Putamen (tissue), 1 donor: ENCODE measurements at regions not wholly inside any gene's neighbourhood (a gene's known extent, or its start where the extent isn't known, plus 50 kb on each side); places are given as distances from the start of the nearest gene placed in this dataset.

Experiments
- DNase-seq: peaks from one replicate; pipeline ENCODE4 v3.0.0-alpha.2; 2016; ENCODE audit warnings: low spot score

DNA sequence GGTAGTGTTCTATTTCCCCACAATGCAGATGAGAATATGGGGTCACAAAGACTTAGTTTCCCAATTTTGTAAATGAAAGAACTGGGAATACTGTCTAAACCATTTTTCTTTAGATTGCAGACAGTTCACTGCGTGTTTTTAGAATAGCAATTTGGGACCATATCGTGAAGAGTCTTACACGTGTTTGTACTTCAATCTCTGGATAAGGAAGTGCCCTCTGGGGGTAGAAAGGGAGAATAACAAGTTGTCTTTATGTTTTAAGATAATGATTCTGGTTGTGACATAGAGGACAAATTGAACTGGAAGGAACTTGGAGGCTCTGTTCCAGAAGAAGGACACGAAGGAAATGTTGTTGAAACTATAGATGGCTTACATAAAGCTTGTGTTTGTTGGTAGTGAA lies 457.7 kb downstream of the CBLN2 start:
- DNase-seq, result peak; percentile 1

DNA sequence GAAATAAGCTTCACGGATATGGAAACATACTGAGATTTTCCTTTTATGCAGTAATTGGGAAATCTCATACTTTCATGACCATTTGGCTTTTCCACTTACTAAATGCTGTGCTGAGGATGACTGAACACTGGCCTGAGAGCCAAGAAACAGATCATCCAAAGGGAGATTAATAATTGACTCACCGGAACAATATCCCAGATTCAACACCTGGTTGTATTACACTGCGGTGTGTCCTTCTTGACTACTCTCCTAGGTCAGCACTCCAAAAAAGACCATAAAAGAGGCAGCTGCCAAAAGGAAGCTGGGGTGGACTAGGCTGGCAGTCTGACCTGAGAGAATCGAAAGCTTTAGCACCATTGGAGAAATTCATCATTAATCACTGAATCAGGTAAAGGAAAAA lies 469.1 kb downstream of the CBLN2 start:
- DNase-seq, result no peak

DNA sequence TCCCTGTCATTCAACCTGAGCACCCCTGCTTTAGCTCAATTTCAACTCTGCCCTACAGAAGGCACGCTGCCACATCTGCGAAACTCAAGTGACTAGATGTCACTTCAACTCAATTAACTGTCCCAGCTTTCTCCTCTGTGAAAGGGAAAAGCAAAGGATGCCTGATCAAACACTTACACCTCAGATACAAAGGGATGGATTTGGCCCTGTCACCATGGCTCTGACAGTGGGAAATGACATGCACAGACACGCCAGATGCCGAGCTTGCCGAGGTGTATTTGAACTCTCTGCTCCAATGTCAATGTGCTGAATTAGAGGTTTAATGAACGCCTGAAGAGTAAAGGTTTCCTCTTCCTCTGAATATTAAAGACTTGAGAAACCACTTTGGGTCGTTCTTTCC lies 481.1 kb downstream of the CBLN2 start:
- no peak for DNase-seq

DNA sequence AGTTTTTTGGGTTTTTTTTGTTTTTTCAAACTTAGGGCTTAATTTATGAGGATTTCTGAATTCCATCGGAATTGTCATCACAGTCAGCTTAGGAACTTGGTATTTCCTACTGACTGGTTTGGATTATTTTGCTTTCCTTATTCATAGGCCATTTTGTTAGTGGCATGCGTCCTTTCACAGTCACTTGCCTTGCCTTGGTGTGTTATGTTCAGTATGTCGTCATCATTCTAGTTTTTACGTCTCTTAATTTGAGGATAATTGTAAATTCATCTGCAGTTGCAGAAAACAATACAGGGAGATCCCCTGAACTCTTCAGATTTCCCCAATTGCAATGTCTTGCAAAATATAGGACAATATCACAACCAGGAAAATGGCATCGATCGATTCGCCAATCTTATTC lies 485.3 kb downstream of the CBLN2 start:
- DNase-seq, result no peak

DNA sequence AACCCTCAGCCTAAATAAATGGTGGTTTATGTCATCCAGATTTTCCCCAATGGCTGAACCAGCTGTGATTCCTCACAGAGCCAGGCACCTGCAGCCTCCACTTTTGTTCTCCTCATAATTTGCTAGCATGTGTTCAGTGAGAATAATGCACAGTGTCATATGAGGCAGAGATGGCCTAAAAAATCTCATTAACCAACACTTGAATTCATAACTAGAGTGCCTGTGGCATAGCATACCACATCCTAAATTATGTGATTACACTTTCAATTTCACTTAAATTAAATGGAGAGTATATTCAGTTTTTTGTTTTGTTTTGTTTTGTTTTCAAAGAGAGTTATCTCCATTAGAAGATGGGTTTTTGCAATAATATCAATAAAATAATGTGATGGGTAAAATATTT lies 488.0 kb downstream of the CBLN2 start:
- DNase-seq, result no peak

DNA sequence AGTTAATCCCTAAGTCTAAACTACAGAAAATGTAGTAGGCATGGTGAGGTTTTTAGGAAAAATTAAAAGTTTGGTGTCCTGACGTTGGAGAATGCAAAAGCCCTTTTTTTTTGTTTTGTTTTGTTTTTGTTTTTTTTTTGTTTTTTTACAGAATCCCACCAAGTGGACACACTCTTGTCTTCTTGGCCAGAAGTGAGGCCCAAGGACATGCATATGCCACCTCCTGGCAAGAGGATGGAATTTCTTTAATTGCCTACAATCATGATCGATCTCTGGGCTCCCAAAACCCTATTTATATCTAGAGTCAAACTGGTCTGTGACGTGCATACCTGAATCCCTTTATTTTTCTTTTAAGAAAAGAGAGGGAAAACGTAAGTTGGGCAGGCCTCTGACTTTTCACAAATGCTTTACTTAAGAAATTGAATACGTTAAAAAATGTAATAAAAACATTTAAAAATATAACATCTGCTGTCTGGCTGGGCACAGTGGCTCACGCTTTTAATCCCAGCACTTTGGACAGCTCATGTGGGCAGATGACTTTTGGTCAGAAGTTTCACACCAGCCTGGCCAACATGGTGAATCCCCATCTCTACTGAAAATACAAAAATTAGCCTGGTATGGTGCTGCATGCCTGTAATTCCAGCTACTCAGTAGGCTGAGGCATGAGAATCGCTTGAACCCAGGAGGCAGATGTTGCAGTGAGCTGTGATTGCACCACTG lies 502.7 kb downstream of the CBLN2 start:
- no peak for DNase-seq

DNA sequence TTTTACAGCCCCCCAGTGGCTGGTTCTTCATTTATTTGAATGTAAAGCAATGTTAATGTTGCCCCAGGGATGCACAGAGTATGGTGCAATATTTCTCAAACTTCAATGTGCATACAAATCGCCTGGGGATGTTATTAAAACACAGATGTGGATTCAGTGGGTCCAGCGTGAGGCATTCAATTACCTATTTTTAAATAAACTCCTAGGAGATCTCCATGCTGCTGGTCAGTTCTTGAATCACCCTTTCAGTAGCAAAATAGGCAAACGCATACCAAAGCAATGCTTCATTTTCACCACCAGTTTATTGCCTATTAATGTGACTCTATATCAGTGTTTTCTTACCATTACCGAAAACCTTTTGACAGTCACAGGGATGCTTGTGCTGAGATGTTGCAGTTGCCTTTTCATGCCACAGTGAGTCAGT lies 530.7 kb downstream of the CBLN2 start:
- no peak for DNase-seq

DNA sequence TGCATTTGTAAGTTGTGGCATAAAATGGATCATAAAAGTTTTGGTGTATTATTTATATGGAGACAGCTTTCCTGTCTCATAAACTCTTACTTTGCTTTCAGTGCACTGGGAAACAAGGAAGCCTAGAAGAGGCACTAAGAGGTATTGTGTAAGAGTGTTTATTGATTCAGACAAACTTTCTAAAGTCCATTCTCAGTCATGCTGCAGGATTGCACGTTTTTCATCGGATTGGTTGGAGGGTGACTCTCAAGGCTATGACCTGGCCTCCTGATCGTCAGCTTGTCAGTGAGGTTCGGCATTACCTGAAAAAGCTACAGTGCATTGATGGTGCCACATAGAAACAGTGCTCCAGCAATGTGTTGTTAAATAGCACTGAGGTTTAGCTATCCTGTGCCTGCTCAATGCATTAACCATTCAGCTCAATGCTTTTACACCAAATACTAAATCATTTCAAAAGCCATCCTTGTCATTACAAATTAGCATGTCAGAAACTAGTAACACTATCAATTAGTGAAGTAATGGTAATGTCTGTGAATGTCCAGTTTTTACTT lies 545.5 kb downstream of the CBLN2 start:
- no peak for DNase-seq

DNA sequence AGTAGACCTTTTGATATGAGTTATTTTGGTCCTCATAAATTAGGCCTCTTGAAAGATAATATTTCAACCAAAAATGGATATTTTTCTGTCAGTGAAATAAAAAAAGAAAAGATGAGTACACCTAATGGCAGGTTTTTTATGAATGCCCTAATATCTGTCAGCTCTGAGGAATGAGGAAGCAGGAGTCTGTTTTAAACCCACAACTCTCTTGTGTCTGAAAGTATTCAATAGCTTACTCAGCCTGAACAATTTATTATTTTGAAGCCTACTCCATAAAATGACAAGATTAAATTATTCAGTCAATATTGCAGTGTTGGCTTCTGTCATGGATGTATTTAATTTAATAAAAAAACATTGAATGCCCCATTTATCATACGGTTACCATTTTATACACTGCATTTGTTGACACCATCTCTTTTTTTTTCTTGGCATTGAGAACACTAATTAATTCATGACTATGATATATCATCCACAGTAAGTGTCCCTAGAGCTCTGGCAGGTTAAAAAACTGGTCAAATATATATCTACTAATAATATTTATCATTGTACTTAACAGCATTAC lies 548.2 kb downstream of the CBLN2 start:
- DNase-seq, result no peak

DNA sequence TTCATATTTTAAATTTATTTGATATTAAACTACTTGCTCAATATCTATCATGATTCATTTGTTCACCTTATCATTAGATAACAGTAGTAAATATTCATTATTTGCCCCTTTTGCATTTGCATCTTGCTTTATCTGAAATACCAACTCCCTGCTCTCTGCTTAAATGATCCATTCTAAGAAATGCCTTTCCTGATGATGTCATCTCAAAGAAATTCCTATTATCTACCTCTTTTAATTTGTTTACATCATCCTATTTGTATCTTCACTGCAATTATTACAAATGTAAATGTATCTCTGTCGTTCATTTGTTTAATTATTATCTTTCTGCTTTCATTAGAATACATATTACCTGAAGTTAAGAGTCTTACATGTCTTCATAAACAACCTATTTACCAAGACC lies 549.9 kb downstream of the CBLN2 start:
- no peak for DNase-seq

DNA sequence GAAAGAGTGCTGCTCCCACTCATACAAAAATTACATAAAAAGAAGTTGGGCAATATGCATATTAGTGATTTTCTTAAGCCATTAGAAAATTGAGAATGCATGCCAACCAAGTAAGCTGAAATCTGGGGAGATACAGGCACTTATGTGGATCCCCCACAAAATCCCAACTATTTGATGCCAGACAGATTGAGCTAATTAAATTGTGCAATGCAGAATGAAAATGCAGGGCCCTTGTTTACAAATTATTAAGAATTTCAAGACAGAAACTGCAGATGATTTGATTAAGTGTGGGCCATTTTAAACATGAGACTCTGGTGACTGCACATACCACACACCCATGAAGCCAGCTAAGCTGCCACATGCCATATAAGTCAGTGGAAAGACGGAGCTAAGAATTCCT lies 554.5 kb downstream of the CBLN2 start:
- no peak for DNase-seq

DNA sequence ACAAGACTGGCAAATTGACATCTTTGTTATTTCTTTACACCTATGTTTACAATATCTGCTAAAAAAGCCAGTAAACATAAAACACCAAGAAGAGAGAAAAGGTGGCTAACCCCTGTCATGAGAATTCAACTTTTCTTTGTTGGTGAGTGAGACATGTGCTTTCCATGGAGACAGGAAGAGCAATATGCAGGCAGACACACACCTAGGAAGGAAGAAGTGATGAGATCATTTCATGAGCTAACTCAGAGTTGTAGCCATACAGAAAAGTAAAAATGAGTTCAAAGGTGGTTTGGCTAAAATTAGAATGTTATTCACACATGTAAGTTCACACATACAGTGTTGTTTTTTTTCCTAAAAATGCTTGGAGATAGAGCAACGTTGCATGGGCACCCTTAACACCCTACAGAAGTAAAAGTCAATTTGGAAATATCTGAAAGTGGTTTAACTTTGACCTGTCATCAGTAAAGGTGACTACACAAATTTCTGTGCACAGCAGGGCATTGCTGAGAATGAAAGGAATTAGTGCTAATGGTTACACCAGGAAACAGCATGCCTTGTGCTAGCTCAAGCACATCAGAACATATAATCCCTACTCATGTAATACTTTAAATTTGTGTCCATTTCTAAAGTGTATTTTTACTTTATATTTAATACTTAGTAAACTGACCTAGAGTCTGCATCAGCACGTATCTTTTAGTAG lies 557.6 kb downstream of the CBLN2 start:
- DNase-seq, result no peak

DNA sequence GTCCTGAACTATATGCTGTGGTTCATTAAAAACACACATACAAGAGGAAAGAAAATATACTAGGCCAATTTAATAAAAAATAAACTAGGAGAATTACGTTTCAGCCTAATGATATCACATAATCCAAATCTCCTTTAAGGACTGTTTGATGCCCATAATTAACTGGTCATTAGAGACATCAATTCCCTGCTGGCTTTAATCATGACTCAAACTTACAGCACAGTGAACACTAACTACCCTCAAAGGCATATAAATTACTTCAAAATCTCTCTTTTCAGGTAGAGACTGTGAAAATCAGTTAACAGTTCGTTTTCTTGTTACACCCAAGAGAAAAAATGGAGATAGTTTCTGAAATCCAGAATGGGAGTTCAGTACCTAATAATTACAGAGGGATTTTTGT lies 567.4 kb downstream of the CBLN2 start:
- DNase-seq, result no peak

DNA sequence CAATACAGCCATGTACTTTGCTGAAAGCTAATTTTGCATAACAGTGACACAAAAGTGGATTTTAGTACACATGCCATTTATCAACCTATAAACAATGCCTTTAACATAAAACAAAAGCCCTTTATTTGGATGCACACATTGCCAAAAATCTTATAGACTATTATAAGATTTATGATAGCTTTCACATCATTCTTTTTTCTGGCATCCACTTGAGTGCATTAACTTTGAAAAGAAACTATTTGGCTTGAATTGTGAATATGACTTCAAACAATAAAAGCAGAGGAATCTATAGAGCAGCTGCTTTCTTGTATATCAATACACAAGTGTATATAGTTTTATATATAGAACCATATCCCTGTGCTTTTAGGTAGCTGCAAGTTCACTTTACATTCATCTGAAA lies 577.4 kb downstream of the CBLN2 start:
- no peak for DNase-seq

DNA sequence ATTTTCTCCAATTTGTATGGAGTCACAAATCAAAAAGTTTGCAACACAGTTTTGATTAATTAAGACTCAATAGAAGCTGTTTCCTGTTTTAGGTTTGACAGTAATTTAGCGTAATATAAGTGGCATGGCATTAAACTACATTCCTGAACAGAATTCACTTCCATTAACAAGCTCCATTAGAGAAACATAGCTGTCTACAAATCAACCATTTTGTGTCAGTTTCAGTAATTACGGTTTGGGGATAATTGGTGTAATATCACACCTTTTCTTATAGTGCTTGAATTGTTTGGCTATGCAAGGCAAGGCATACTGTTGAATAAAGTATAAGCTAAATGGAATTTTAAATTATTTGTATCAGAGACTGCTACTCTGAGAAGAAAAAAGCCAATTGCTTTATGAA lies 585.5 kb downstream of the CBLN2 start:
- no peak for DNase-seq

DNA sequence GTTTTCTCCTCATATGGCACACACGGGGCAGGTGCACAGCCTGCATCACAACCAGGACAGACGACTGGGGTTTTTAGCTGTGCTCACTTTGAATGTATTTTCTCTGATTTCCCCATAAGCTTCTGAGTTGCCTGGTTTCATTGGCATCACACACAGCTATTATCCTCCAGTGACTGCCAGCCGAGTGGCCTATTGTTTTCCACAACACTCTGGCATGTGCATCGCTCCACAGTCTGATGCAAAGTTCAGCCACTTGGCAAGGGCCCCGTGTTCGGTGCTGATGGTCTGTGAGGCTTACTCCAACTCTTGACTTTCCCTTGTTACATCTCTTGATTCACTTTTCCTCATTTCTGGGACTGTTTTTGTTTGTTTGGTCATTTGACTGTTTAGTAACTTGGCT lies 593.1 kb downstream of the CBLN2 start:
- peak; percentile 15 for DNase-seq

DNA sequence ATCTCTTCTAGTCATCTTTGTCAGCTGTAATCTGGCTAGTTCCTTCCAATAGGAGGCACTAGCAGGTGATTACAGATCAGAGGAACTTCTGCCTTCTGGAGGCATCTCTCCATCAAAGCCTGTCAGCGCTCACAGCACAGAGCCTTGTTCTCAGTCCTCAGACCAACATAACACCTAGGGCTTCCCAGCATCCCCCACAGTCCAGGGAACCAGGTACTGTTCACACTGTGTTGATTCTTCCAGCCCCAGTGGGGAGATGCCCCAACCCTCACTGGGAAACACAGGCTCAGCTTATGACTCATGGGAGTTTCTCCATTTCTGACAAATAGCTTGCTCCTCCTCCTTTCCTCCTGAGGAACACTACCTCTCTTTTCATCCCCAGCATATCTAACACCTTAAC lies 601.7 kb downstream of the CBLN2 start:
- DNase-seq, result no peak

DNA sequence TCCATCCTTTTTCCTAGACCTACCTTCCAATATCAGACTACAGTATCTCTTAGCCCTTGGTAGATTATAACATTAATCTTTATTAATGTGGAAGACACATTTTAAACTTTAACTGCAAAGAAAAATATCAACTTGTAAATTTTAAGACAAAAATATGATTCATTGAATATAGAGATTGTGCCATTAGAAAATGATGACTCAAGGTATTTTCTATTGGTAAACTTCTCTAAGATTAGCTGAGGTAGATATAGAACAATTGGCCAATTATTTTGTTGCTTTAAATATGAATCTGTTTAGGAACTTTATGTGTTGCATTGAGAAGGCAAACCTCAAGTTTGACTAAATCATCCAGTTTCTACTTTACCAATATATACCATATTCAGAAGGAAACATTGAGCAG lies 604.7 kb downstream of the CBLN2 start:
- no peak for DNase-seq

DNA sequence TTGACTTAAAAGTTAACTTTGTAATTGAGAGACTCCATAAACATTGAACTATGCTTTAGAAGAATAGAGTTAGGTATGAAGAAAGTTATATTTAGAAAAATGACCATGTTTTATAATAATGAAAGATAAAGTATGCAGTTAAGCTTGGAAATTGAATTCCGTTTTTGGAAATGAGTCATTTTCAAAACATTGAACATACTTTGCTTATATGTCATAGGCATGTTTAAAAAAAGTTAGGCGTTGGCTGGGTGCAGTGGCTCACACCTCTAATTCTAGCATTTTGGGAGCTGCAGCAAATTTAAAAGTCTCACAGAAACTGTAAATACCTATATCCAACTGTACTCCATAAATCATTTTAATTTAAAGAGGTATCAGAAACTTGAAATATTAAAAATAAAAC lies 607.4 kb downstream of the CBLN2 start:
- no peak for DNase-seq

DNA sequence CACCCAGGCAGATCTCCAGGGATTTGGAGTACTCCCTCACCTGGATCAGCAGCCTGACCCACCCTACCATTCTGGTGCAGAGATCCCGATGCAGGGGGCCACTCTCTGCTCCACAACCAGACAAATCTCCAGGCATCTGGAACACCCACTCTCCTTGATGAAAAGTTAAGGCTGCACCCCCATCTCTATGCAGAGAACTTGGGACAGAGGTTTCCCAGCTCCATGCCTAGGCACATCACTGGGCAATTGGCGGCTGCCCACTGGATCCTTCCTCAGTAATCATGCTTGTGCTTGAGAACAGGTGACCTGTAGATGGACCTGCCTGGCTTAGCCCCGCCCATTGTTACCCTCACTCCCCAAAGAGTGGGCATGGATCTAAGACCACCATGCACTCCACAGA lies 624.9 kb downstream of the CBLN2 start:
- DNase-seq, result no peak

DNA sequence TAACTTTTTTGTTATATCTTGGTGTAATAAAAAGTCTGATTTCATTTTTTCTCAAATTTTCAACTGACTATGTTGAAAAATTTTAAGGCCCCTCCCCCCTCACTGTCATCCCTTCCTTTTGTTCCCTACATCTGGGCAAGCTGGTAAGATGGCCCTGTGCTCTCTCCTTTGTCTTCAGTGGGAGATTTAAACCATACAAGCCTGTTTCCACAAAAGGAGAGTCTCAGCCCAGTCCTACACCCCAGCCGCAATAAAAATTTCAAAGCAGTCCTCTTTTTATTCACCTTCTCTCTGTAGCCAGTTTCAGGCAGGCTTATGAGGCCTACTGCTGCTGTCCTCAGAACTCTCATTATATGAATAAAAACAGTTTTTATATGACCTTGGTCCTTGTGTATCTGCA lies 630.5 kb downstream of the CBLN2 start:
- no peak for DNase-seq

DNA sequence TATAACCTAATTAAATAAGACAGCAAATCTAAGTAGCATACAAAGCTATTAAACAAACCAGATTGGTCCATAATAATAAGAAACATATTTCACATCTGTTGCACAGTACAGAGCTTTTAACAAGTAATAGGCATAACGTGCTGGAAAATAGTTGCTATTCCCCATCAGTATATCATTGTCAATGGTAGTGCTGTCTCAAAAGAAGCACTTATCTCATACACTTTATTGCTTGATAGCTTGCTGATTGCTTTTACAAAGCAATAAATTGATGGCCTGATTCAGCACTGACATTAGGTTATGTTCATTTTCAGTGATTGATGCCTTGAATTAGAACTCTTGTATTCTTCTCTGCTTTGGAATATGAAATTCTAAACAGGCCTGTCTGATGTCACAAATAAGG lies 641.7 kb downstream of the CBLN2 start:
- DNase-seq, result no peak

DNA sequence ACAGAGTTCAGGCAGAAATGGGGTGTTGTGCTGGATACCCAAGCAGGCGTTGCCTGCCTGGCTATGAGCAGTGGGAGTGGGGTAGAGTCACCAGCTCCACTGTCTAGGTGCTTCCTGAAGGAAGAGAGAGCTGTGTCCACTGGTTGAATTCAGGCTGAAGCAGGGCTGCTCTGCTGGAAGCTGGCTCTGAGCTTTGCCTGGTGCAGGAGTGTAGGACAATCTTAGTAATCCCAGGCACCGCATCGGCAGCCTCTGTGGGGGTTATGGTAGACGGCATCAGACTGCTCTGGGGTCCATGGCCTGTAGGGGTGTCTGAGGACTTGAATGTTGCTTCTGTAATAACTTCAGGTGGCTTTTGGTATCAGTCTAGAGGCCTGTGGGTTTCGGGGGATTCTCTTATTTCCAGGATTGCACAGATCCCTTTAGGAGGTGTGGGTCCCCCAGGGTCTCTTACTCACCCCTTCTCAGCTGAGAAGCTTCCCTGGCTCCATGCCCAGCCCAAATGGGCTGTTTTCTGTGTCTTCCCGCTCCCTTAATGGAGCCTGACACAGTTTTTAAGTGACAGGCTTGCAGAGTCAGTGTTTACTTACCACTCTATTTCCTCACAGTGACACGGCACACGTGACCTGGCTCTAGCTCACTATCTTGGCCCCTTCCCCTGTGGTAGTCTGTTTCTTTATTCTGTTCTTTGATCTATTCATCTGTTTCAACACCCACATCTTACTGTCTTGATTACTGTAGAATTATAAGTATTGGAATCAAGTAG lies 644.3 kb downstream of the CBLN2 start:
- no peak for DNase-seq
